ENCODE measurements at regions not wholly inside any gene's neighbourhood (a gene's known extent, or its start where the extent isn't known, plus 50 kb on each side); places are given as distances from the start of the nearest gene placed in this dataset.
"Not testable (repeated sequence)": the region's sequence is repeated elsewhere in the genome, so short reads cannot be mapped to it uniquely, and the experiment has no call there.

DNA sequence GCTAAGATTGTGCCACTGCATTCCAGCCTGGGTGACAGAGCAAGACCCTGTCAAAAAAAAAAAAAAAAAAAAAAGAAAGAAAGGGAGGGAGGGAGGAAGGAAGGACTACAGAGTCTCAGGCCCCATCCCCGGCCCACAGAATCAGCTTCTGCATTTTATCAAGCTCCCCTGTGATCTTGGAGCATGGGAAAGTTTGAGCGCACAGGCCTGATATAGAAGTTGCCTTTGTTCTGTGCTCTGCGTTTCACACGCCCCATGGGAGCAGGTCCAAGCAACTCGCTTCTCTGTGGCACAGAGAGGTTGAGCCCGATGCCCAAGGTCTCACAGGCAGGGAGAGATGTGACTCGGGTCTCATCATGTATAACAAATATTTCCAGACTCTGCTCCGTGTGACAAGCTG lies 101.8 kb downstream of the PHETA1 start:
- no peak overlapping the region for H3K27ac ChIP-seq
- TF ChIP-seq ZFX (IDR thresholded peaks at IDR 0.05; ENCODE audit: borderline replicate concordance), result no peak
- TF ChIP-seq, protein P1, sequence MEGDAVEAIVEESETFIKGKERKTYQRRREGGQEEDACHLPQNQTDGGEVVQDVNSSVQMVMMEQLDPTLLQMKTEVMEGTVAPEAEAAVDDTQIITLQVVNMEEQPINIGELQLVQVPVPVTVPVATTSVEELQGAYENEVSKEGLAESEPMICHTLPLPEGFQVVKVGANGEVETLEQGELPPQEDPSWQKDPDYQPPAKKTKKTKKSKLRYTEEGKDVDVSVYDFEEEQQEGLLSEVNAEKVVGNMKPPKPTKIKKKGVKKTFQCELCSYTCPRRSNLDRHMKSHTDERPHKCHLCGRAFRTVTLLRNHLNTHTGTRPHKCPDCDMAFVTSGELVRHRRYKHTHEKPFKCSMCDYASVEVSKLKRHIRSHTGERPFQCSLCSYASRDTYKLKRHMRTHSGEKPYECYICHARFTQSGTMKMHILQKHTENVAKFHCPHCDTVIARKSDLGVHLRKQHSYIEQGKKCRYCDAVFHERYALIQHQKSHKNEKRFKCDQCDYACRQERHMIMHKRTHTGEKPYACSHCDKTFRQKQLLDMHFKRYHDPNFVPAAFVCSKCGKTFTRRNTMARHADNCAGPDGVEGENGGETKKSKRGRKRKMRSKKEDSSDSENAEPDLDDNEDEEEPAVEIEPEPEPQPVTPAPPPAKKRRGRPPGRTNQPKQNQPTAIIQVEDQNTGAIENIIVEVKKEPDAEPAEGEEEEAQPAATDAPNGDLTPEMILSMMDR (IDR thresholded peaks at IDR 0.05), result no peak

DNA sequence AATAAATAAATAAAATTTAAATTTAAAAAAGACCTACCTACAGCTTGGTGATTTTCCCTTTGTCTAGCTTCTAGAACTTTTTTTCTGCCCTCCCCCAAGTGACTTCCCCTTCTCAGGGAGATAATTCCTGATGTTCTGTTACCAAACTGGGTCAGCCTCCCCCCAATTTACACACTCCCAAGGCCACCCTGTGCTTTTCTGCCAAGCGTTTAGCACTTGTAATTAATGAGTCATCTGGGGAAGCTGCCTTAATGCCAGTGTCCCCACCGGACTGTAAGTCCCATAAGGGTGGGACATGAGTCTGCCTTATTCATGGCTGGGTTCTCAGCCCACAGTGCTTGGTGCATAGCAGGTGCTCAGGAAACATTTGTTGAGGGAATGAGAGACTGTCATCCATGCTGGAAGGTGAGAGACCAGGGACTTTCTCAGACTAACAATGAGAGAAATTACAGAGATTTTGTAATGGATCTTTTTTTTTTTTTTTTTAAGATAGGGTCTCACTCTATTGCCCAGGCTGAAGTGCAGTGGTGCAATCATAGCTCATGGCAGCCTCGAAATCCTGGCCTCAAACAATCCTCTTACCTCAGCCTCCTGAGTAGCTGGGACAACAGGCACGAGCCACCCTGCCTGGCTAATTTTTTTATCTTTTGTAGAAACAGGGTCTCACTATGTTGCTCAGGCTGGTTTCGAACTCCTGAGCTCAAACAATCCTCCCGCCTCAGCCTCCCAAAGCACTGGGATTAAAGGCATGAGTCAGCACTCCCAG lies 106.8 kb downstream of the PHETA1 start:
- TF ChIP-seq, protein P1 (IDR thresholded peaks at IDR 0.05), result no peak
- TF ChIP-seq ZFX (IDR thresholded peaks at IDR 0.05; ENCODE audit: borderline replicate concordance), result no peak

DNA sequence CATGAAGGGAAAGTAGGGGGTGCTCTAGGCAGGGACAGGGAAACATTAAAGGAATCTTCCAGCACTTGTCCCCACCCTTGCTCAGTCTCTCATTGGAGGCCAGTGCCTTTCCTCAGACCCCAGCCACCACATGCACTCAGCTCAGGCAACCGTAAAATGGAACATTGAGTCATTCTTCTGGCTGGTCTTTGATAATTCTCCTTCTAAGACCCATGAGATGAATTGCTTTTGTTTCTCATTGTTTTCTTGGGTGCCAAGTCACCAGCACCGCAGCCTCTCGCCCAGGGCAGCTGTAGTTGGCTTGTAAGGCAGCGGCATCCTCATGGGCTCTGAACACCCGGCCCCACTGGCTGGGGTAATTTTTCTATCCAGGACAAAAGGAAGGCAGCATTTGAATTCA lies 108.2 kb downstream of the PHETA1 start:
- no peak overlapping the region for H3K27ac ChIP-seq
- TF ChIP-seq ZFX (IDR thresholded peaks at IDR 0.05; ENCODE audit: borderline replicate concordance), result no peak
- TF ChIP-seq, protein P1 (IDR thresholded peaks at IDR 0.05), result no peak

More for the DNA sequence above, 106.8 kb downstream of the PHETA1 start:
- no peak overlapping the region for H3K27ac ChIP-seq

DNA sequence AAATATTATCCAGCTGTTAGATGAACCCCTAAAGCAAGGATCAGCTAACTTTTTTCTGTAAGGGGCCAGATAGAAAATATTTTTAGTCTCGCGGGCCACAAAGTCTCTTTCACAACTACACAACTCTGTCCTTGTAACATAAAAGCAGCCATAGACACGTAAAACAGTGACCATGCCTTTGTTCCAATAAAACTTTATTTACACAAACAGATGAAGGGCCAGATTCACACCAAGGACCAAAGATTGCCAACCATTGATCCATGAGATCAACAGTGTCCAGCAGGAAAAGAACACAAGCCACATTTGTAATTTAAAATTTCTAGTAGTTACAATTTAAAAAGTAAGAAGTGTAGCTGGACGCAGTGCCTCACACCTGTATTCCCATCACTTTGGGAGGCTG lies 109.7 kb downstream of the PHETA1 start:
- TF ChIP-seq, protein P1 (IDR thresholded peaks at IDR 0.05), result no peak
- TF ChIP-seq ZFX (IDR thresholded peaks at IDR 0.05; ENCODE audit: borderline replicate concordance), result no peak
- no peak overlapping the region for H3K27ac ChIP-seq

DNA sequence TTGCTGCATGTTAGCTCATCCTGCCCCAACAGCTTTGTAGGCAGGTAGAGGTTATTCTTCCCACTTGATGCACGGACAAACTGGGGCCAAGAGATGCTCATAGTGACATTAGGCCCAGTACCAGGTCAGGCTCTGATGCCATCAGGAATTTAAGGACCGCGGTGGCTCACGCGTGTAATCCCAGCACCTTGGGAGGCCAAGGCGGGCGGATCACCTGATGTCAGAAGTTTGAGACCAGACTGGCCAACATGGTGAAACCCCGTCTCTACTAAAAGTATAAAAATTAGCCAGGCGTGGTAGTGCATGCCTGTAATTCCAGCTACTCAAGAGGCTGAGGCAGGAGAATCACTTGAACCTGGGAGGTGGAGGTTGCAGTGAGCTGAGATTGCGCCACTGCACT lies 110.8 kb downstream of the PHETA1 start:
- not testable (repeated sequence) for H3K27ac ChIP-seq

DNA sequence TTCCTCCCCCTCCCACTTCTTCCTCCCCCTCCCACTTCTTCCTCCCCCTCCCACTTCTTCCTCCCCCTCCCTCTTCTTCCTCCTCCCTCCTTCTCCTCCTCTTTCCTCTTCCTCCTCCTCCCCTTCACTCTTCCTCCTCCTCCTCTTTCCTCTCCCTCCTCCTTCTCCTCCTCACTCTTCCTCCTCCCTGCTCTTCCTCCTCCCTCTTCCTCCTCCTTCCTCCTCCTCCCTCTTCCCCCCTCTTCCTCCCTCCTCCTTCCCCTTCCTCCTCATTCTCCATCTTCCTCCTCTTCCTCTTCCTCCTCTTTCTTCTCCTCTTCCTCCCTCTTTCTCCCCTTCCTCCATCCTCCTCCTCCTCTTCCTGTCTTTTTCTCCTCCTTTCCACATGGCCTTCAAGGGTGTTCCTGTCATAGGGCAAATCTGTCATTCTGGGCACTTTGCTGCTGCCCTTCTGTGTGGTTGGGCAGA lies 111.4 kb downstream of the PHETA1 start:
- TF ChIP-seq ZFX (IDR thresholded peaks at IDR 0.05; ENCODE audit: borderline replicate concordance), result no peak
- TF ChIP-seq, protein P1 (IDR thresholded peaks at IDR 0.05), result no peak
- no peak overlapping the region for H3K27ac ChIP-seq

DNA sequence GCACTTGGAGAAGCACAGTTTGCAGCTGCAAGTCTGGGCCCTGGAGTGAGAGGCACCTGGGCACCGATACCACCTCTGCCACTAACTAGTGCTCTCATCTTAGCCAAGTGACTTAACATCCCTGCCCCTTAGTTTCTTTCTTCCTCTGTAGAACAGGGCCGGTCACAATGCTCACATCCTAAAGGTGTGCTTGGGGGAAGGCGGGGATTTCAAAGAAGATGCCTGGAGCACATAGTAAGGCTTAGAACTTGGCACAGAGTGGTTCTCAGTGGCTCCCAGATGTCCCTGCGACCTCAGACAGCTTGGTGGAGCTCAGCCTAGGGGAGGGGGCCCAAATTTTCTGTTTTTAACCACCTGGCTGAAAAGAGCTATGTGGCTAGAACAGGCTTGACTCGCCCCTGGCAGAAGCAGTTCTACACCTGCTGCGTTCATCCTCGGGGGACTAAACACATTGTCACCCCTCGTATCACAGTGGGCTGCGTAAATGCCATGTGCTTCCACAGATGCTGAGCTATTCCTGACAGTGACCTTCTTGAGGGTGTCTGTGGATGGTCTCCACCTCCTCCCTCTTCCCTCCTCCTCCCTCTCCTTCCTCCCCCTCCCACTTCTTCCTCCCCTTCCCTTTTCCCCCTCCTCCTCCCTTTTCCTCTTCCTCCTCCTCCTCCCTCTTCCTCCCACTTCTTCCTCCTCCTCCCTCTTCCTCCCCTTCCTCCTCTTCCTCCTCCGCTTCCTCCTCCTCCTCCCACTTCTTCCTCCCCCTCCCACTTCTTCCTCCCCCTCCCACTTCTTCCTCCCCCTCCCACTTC lies 112.1 kb downstream of the PHETA1 start:
- no peak for TF ChIP-seq ZFX (IDR thresholded peaks at IDR 0.05; ENCODE audit: borderline replicate concordance)
- TF ChIP-seq, protein P1 (IDR thresholded peaks at IDR 0.05), result no peak
- no peak overlapping the region for H3K27ac ChIP-seq
